Inflammatory macrophage treated with lipopolysaccharide for 1 hour (primary cell): ENCODE measurements at regions not wholly inside any gene's neighbourhood (a gene's known extent, or its start where the extent isn't known, plus 50 kb on each side); places are given as distances from the start of the nearest gene placed in this dataset.

Experiments
- DNase-seq, 2 donors: peaks; one replicate each; pipeline ENCODE4 v3.0.0-alpha.2; 2020 to 2022

GRCh38 chr9:119802621-119803020 lies 433.4 kb upstream of the BRINP1 start:
- DNase-seq: no peak

- no peak for DNase-seq
These were observed 432.9 kb upstream of the BRINP1 start for GRCh38 chr9:119802133-119802532.

- DNase-seq: no peak
These were observed 432.1 kb upstream of the BRINP1 start for GRCh38 chr9:119801311-119801710.

- DNase-seq: no peak
These were observed 426.2 kb upstream of the BRINP1 start for GRCh38 chr9:119795395-119795794.

GRCh38 chr9:119794836-119795235 lies 425.6 kb upstream of the BRINP1 start:
- no peak for DNase-seq

- DNase-seq: no peak
These were observed 424.0 kb upstream of the BRINP1 start for GRCh38 chr9:119793218-119793617.

GRCh38 chr9:119792242-119792641 lies 423.0 kb upstream of the BRINP1 start:
- DNase-seq: no peak

GRCh38 chr9:119789987-119790386 lies 420.8 kb upstream of the BRINP1 start:
- no peak for DNase-seq

- no peak for DNase-seq
These were observed 419.7 kb upstream of the BRINP1 start for GRCh38 chr9:119788921-119789320.

- DNase-seq: no peak
These were observed 412.7 kb upstream of the BRINP1 start for GRCh38 chr9:119781886-119782285.

GRCh38 chr9:119775410-119775809 lies 406.2 kb upstream of the BRINP1 start:
- DNase-seq: no peak

GRCh38 chr9:119773823-119774222 lies 404.6 kb upstream of the BRINP1 start:
- DNase-seq: no peak

- DNase-seq: no peak
These were observed 402.1 kb upstream of the BRINP1 start for GRCh38 chr9:119771341-119771740.

GRCh38 chr9:119768266-119768665 lies 399.0 kb upstream of the BRINP1 start:
- DNase-seq: no peak

GRCh38 chr9:119765632-119766175 lies 396.5 kb upstream of the BRINP1 start:
- no peak for DNase-seq

- DNase-seq: no peak
These were observed 394.0 kb upstream of the BRINP1 start for GRCh38 chr9:119763260-119763659.

GRCh38 chr9:119761812-119762211 lies 392.6 kb upstream of the BRINP1 start:
- DNase-seq: no peak

- no peak for DNase-seq
These were observed 389.8 kb upstream of the BRINP1 start for GRCh38 chr9:119758990-119759389.

GRCh38 chr9:119758241-119758640 lies 389.0 kb upstream of the BRINP1 start:
- no peak for DNase-seq

- DNase-seq: no peak
These were observed 370.2 kb upstream of the BRINP1 start for GRCh38 chr9:119739476-119739875.

GRCh38 chr9:119736491-119737454 lies 367.5 kb upstream of the BRINP1 start:
- no peak for DNase-seq

- no peak for DNase-seq
These were observed 358.8 kb upstream of the BRINP1 start for GRCh38 chr9:119727988-119728387.

GRCh38 chr9:119726035-119726434 lies 356.8 kb upstream of the BRINP1 start:
- no peak for DNase-seq

- no peak for DNase-seq
These were observed 353.1 kb upstream of the BRINP1 start for GRCh38 chr9:119722384-119722783.
